Lower leg skin (tissue), 4 donors: ENCODE measurements at regions not wholly inside any gene's neighbourhood (a gene's known extent, or its start where the extent isn't known, plus 50 kb on each side); places are given as distances from the start of the nearest gene placed in this dataset.

ENCODE experiments used
- DNase-seq, 2 donors: peaks; one replicate each; pipeline ENCODE4 v3.0.0-alpha.2; 2019; ENCODE audit warnings: low spot score in 2 of 2
- H3K4me3 ChIP-seq: fragments of 200-600 bp; sonication (generic); 2 replicates; pipeline ENCODE4 v1.5.1; 2017; ENCODE audit warnings: mild to moderate bottlenecking, low read depth; ENCODE audit not compliant: poor library complexity, severe bottlenecking
- POLR2A ChIP-seq, 2 donors: fragments of 450-650 bp; IDR thresholded peaks; one replicate each; pipeline ENCODE4 v1.6.1; 2016 to 2017; ENCODE audit warnings: antibody characterized with exemption in 2 of 2, mild to moderate bottlenecking in 1 of 2, moderate library complexity in 1 of 2
- whole genome bisulfite sequencing, 2 donors: methylation state at CpG; one replicate each; pipeline ENCODE4 v1.1.5; 2018; 5-methylcytosine and 5-hydroxymethylcytosine counted together
- intact Hi-C: fragments of 100-400 bp; cut with DNase I; formaldehyde crosslinking; loops from one replicate; pipeline ENCODE4 v1.15.0; 2023; ENCODE audit warnings: low total_unique reads
- TF ChIP-seq, protein P1 (sequence below), 3 donors: fragments of 450-650 bp; IDR thresholded peaks; one replicate each; pipeline ENCODE4 v1.5.1; 2016; ENCODE audit warnings: antibody characterized with exemption in 3 of 3, mild to moderate bottlenecking in 3 of 3, moderate library complexity in 2 of 3

GRCh38 chr6:149168968-149169367, 148.5 kb upstream of the TAB2 start:
- intact Hi-C loops = no loop called here
- DNase-seq = no peak
- no peak for TF ChIP-seq POLR2A (IDR thresholded peaks at IDR 0.05)
- TF ChIP-seq, protein P1, sequence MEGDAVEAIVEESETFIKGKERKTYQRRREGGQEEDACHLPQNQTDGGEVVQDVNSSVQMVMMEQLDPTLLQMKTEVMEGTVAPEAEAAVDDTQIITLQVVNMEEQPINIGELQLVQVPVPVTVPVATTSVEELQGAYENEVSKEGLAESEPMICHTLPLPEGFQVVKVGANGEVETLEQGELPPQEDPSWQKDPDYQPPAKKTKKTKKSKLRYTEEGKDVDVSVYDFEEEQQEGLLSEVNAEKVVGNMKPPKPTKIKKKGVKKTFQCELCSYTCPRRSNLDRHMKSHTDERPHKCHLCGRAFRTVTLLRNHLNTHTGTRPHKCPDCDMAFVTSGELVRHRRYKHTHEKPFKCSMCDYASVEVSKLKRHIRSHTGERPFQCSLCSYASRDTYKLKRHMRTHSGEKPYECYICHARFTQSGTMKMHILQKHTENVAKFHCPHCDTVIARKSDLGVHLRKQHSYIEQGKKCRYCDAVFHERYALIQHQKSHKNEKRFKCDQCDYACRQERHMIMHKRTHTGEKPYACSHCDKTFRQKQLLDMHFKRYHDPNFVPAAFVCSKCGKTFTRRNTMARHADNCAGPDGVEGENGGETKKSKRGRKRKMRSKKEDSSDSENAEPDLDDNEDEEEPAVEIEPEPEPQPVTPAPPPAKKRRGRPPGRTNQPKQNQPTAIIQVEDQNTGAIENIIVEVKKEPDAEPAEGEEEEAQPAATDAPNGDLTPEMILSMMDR (IDR thresholded peaks at IDR 0.05) = no peak
- WGBS, 2 donors = 84 to 85% methylated on average over 6 of the region's 6 CpGs
- no peak overlapping the region for H3K4me3 ChIP-seq

DNA sequence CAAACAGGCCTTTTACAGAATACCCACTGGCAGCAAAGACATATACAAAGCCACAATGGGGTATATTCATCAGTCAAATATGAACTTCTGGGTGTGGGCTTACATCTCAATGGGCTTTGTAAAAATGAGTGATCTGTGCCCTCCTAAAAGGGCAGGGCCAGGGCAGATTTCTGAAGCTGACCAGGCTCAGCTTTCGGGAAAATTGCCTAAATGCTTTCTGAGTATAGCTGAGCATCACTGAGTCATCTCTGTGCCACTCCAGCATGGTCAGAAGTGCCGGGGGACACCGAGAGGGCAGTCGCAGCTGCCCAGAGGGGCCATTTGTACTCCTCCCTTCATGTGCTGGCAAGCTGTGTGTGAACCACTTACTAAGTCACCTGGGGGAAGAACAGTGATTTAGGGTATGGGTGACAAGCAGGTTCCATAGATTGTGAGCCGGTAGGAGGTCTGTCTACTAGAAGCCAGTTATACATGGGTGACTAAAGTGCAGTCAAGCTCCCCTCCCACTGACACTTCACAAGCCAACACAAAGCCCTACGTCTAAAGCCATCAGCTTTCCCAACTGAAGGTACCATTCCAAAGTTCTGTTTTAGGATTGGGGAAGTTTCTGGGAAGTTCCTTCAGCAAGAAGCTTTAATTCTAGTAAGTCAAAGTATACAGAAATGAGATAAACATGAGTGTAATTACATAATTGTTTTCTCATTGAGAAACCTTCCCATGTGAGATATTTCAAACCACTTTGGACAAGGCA, 147.6 kb upstream of the TAB2 start:
- intact Hi-C loops = loop anchor here (5.0 kb wide), 1 partner anchor 512 kb away; no protein-coding TSS in a partner anchor
- TF ChIP-seq, protein P1 (IDR thresholded peaks at IDR 0.05) = no peak
- no peak for TF ChIP-seq POLR2A (IDR thresholded peaks at IDR 0.05)
- 61 to 64% methylated on average over 6 of the region's 6 CpGs for WGBS, 2 donors
- H3K4me3 ChIP-seq = no peak overlapping the region
- no peak for DNase-seq

GRCh38 chr6:149170564-149171452, 146.7 kb upstream of the TAB2 start:
- WGBS, 2 donors = 63 to 65% methylated on average over 11 of the region's 11 CpGs
- no peak for TF ChIP-seq POLR2A (IDR thresholded peaks at IDR 0.05)
- TF ChIP-seq, protein P1 (IDR thresholded peaks at IDR 0.05) = no peak
- H3K4me3 ChIP-seq = no peak overlapping the region
- intact Hi-C loops = loop anchor here (5.0 kb wide), 1 partner anchor 511 kb away; no protein-coding TSS in a partner anchor
- DNase-seq = no peak

DNA sequence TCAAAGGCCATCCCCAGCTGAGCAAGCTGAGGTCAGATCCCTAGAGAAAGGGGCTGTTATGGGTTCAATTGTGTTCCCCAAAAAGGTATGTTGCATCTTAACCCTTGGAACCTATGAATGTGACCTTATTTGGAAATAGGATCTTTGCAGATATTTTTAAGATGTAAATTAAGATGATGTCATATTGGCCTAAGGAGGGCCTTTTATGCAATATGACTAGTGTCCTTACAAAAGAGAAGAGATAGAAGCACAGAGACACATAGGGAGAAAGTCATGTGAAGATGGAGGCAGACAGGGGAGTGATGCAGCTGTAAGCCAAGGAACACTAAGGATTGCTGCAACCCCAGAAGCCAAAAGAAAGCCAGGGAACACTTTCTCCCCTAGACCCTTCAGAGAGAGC, 144.3 kb upstream of the TAB2 start:
- no peak for TF ChIP-seq POLR2A (IDR thresholded peaks at IDR 0.05)
- TF ChIP-seq, protein P1 (IDR thresholded peaks at IDR 0.05) = no peak
- no peak for DNase-seq
- intact Hi-C loops = loop anchor here (5.0 kb wide), 1 partner anchor 509 kb away; no protein-coding TSS in a partner anchor
- H3K4me3 ChIP-seq = no peak overlapping the region

DNA sequence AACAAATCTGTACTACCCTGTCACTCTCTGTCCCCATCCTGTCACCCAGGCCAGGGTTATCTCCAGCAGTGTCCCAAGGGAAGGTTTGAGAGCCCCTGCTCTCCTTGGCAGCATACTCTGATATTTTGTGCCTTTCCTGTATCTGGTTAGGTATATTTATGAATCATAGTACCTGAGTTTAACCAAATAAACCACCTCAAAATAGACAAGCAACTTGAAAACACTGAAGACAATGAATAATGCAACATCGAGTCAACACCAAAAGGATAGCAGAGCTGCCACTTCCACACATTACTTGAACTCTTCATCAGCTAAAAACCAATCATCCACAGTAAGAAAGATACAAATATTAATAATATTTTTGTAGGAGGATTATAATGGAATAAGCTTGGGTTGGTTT, 142.6 kb upstream of the TAB2 start:
- DNase-seq = no peak
- 93 to 98% methylated on average over 1 of the region's 1 CpG for WGBS, 2 donors
- intact Hi-C loops = loop anchor here (5.0 kb wide), 1 partner anchor 507 kb away; no protein-coding TSS in a partner anchor
- TF ChIP-seq, protein P1 (IDR thresholded peaks at IDR 0.05) = no peak
- TF ChIP-seq POLR2A (IDR thresholded peaks at IDR 0.05) = no peak
- no peak overlapping the region for H3K4me3 ChIP-seq
